Erythroblast (primary cell): ENCODE measurements at regions not wholly inside any gene's neighbourhood (a gene's known extent, or its start where the extent isn't known, plus 50 kb on each side); places are given as distances from the start of the nearest gene placed in this dataset.

Source experiments
- GATA1 ChIP-seq: IDR thresholded peaks from 2 replicates; pipeline ENCODE4 v1.6.1; 2011; ENCODE audit warnings: low read depth, mild to moderate bottlenecking, control low read depth, low read length, moderate library complexity
- POLR2A ChIP-seq: IDR thresholded peaks from 2 replicates; pipeline ENCODE4 v1.6.1; 2011; ENCODE audit warnings: mild to moderate bottlenecking, low read length

GRCh38 chr11:121999651-122000050 lies 116.4 kb downstream of the BLID start:
- TF ChIP-seq POLR2A (no peak), GATA1 (no peak)
